NT2/D1 (cell line): ENCODE measurements at regions not wholly inside any gene's neighbourhood (a gene's known extent, or its start where the extent isn't known, plus 50 kb on each side); places are given as distances from the start of the nearest gene placed in this dataset.

Experiments
- SUZ12 ChIP-seq: IDR thresholded peaks from 2 replicates; pipeline ENCODE4 v1.6.1; 2011; ENCODE audit not compliant: insufficient read length, insufficient read depth; ENCODE audit errors: extremely low read depth
- YY1 ChIP-seq: IDR thresholded peaks from 2 replicates; pipeline ENCODE4 v1.6.1; 2011; ENCODE audit not compliant: insufficient read length, insufficient read depth

GRCh38 chr15:66859688-66860253 is 157.7 kb downstream of the SMAD6 start:
- TF ChIP-seq SUZ12 (no peak), YY1 (no peak)
